Bronchial epithelial cell (primary cell): ENCODE measurements at regions not wholly inside any gene's neighbourhood (a gene's known extent, or its start where the extent isn't known, plus 50 kb on each side); places are given as distances from the start of the nearest gene placed in this dataset.

Experiments used
- DNase-seq: peaks from one replicate; pipeline ENCODE4 v3.0.0-alpha.2; 2010; ENCODE audit warnings: low read depth
- FAIRE-seq: peaks from 2 replicates; lab custom pipeline; 2011; peaks lifted over from hg19 to GRCh38; lab: Jason Lieb, UNC
- H3K27me3 ChIP-seq: 2 replicates; pipeline ENCODE4 v1.5.1; 2011; ENCODE audit warnings: low read length; ENCODE audit not compliant: control insufficient read depth, insufficient read depth
- H3K36me3 ChIP-seq: 2 replicates; pipeline ENCODE4 v1.5.1; 2011; ENCODE audit warnings: low read length; ENCODE audit not compliant: control insufficient read depth, insufficient read depth
- H3K4me3 ChIP-seq: 2 replicates; pipeline ENCODE4 v1.5.1; 2011; ENCODE audit warnings: mild to moderate bottlenecking, low read depth, low read length, control low read depth
- CTCF ChIP-seq: IDR thresholded peaks from 2 replicates; pipeline ENCODE4 v1.5.1; 2011; ENCODE audit warnings: mild to moderate bottlenecking, moderate library complexity, low read length, control low read depth, inconsistent platforms; ENCODE audit not compliant: insufficient read depth, severe bottlenecking

- DNase-seq (no peak), FAIRE-seq (no peak)
- Histone ChIP-seq H3K27me3 (no peaks in the 10 kb centered on the region), H3K36me3 (no peaks in the 10 kb centered on the region), H3K4me3 (no peak overlapping the region)
- TF ChIP-seq CTCF: no peak
Observed at GRCh38 chr21:19713313-19713712, 1284.9 kb upstream of the NCAM2 start.

GRCh38 chr21:19724081-19724480 is 1274.1 kb upstream of the NCAM2 start:
- Histone ChIP-seq H3K36me3 (no peaks in the 10 kb centered on the region), H3K27me3 (no peaks in the 10 kb centered on the region), H3K4me3 (no peak overlapping the region)
- TF ChIP-seq CTCF: no peak
- no peak for FAIRE-seq
- DNase-seq: no peak

GRCh38 chr21:19731251-19731650 is 1267.0 kb upstream of the NCAM2 start:
- Histone ChIP-seq H3K4me3 (no peak overlapping the region), H3K36me3 (no peaks in the 10 kb centered on the region), H3K27me3 (no peaks in the 10 kb centered on the region)
- TF ChIP-seq CTCF: no peak
- no peak for FAIRE-seq
- DNase-seq: no peak

GRCh38 chr21:19759836-19760235 is 1238.4 kb upstream of the NCAM2 start:
- TF ChIP-seq CTCF: no peak
- no peaks in the 10 kb centered on the region for H3K27me3 ChIP-seq
- no peaks in the 10 kb centered on the region for H3K36me3 ChIP-seq
- no peak overlapping the region for H3K4me3 ChIP-seq
- DNase-seq (no peak), FAIRE-seq (no peak)

- H3K4me3 ChIP-seq: no peak overlapping the region
- TF ChIP-seq CTCF: no peak
- FAIRE-seq (no peak), DNase-seq (no peak)
- no peaks in the 10 kb centered on the region for H3K27me3 ChIP-seq
- H3K36me3 ChIP-seq: no peaks in the 10 kb centered on the region
Observed at GRCh38 chr21:19767546-19767945, 1230.7 kb upstream of the NCAM2 start.

GRCh38 chr21:19771881-19772280 is 1226.3 kb upstream of the NCAM2 start:
- no peak for FAIRE-seq
- TF ChIP-seq CTCF: no peak
- no peak for DNase-seq

More at GRCh38 chr21:19771881-19772280, 1226.3 kb upstream of the NCAM2 start:
- Histone ChIP-seq H3K36me3 (no peaks in the 10 kb centered on the region), H3K4me3 (no peak overlapping the region), H3K27me3 (no peaks in the 10 kb centered on the region)
